Right lobe of liver (tissue), 6 donors: ENCODE measurements at regions not wholly inside any gene's neighbourhood (a gene's known extent, or its start where the extent isn't known, plus 50 kb on each side); places are given as distances from the start of the nearest gene placed in this dataset.

Experiments used
- ATAC-seq, 4 donors: fragments of 200-7000 bp; cut with Tn5 transposase; one replicate each; pipeline ENCODE4 v1.9.1; 2020; ENCODE audit warnings: mild to moderate bottlenecking in 4 of 4, moderate library complexity in 4 of 4
- DNase-seq, 3 donors: peaks; one replicate each; pipeline ENCODE4 v3.0.0-alpha.2; 2020
- H3K27ac ChIP-seq, 3 donors: fragments of 200-600 bp; one replicate each; pipeline ENCODE4 v1.8.0; 2022
- H3K27me3 ChIP-seq, 2 donors: fragments of 200-600 bp; one replicate each; pipeline ENCODE4 v1.8.0; 2022
- H3K36me3 ChIP-seq, 4 donors: fragments of 200-600 bp; sonication (generic) in 1 of 4; one replicate each; pipeline versions ENCODE4 v1.5.1 to v1.8.0; 2017 to 2022; ENCODE audit warnings: control low read depth in 1 of 4
- H3K4me1 ChIP-seq, 4 donors: fragments of 200-600 bp; sonication (generic) in 1 of 4; one replicate each; pipeline versions ENCODE4 v1.5.1 to v1.8.0; 2017 to 2022; ENCODE audit warnings: control low read depth in 1 of 4
- H3K4me3 ChIP-seq, 3 donors: fragments of 200-600 bp; one replicate each; pipeline ENCODE4 v1.8.0; 2022
- H3K9me3 ChIP-seq, 4 donors: fragments of 200-600 bp; sonication (generic) in 1 of 4; one replicate each; pipeline versions ENCODE4 v1.5.1 to v1.8.0; 2017 to 2022; ENCODE audit warnings: control low read depth in 1 of 4
- POLR2A ChIP-seq: fragments of 450-650 bp; IDR thresholded peaks from one replicate; pipeline ENCODE4 v1.6.1; 2017; ENCODE audit warnings: antibody characterized with exemption, mild to moderate bottlenecking
- WGBS: methylation state at CpG from one replicate; pipeline ENCODE4 v1.1.6; 2018; ENCODE audit warnings: low coverage, low lambda C conversion rate; ENCODE audit not compliant: insufficient coverage; ENCODE audit errors: missing lambda C conversion rate; 5-methylcytosine and 5-hydroxymethylcytosine counted together
- intact Hi-C, 2 donors: fragments of 100-400 bp; cut with DNase I; formaldehyde crosslinking; loops; one replicate each; pipeline versions ENCODE4 v1.11.2 to v1.14.1; 2022
- TF ChIP-seq, protein P1 (sequence below), 4 donors: fragments of 200-600 bp in 3 of 4; fragments of 450-650 bp in 1 of 4; IDR thresholded peaks; one replicate each; pipeline versions ENCODE4 v1.5.1 to v1.8.0; 2016 to 2022; ENCODE audit warnings: antibody characterized with exemption in 4 of 4, mild to moderate bottlenecking in 2 of 4
- donor health status: DM: no; HTN: yes; CAD: no.
- donor health status: DM: no; HTN: no; CAD: no.
- donor health status: DM: no; HTN: no; CAD: no.
- donor health status: DM: no; HTN: yes; CAD: no.
- donor health status: DM: no; HTN: yes; CAD: no.

DNA sequence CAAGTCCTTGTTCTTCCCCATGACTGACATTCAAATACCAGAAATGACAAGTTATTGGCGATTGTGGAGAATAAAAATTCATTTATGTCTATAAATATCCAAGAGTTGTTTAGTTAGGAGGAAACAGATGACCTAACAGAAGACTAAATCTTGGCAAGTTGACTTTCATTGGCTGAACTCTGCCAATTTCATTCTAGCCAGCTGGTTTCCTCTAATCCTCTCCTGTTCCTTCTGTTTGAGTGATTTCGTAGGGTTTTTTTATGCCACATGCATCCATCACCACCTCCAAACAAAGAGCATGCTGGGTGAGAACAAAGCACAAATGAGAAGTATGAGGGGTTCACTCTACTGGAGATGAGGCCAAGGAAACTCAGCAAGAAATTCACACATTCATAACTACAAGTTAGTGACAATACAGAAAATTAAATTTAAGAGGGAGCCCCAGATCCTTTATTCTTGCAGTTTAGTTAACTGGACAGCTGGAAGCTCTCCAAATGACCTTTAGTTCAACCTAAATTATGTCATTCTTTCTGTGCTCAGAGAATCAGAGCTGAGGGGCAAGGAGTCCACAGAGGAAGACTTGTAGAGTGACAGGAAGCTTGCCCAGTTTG is 932.0 kb downstream of the TLE4 start:
- Histone ChIP-seq H3K27ac (no peak overlapping the region), H3K27me3 (no peaks in the 10 kb centered on the region), H3K4me1 (no peaks in the 10 kb centered on the region), H3K4me3 (no peak overlapping the region), H3K36me3 (no peaks in the 10 kb centered on the region), H3K9me3 (no peaks in the 10 kb centered on the region)
- no peak for ATAC-seq
- TF ChIP-seq, protein P1, sequence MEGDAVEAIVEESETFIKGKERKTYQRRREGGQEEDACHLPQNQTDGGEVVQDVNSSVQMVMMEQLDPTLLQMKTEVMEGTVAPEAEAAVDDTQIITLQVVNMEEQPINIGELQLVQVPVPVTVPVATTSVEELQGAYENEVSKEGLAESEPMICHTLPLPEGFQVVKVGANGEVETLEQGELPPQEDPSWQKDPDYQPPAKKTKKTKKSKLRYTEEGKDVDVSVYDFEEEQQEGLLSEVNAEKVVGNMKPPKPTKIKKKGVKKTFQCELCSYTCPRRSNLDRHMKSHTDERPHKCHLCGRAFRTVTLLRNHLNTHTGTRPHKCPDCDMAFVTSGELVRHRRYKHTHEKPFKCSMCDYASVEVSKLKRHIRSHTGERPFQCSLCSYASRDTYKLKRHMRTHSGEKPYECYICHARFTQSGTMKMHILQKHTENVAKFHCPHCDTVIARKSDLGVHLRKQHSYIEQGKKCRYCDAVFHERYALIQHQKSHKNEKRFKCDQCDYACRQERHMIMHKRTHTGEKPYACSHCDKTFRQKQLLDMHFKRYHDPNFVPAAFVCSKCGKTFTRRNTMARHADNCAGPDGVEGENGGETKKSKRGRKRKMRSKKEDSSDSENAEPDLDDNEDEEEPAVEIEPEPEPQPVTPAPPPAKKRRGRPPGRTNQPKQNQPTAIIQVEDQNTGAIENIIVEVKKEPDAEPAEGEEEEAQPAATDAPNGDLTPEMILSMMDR (IDR thresholded peaks at IDR 0.05) = no peak
- TF ChIP-seq POLR2A = no peak
- DNase-seq = no peak
- intact Hi-C loops = no loop called here
- WGBS = 32% methylated on average over 2 of the region's 2 CpGs

DNA sequence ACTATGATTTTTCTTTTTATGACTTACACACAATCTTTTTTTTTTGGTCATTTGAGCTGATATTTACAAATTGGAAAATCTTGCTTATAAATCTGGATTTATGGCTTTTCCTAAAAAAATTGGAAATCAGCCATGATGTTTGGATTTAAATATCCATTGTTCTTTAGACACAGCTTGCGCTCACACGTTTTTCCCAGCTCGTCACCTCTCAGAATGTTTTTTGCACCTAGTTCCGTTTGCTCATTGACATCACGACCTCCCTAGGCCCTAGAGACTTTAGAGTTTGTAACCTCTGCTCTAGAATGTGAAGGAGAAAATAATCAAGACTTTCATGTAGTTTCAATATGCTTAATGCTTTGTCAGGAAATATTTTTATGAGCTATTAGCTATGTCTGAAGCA is 930.5 kb downstream of the TLE4 start:
- Histone ChIP-seq H3K4me1 (no peaks in the 10 kb centered on the region), H3K9me3 (no peaks in the 10 kb centered on the region), H3K4me3 (no peak overlapping the region), H3K27ac (no peak overlapping the region), H3K27me3 (no peaks in the 10 kb centered on the region), H3K36me3 (no peaks in the 10 kb centered on the region)
- WGBS = 60% methylated on average over 4 of the region's 5 CpGs
- TF ChIP-seq POLR2A = no peak
- TF ChIP-seq, protein P1 (IDR thresholded peaks at IDR 0.05) = no peak
- ATAC-seq (no peak), DNase-seq (no peak)
- intact Hi-C loops = no loop called here

DNA sequence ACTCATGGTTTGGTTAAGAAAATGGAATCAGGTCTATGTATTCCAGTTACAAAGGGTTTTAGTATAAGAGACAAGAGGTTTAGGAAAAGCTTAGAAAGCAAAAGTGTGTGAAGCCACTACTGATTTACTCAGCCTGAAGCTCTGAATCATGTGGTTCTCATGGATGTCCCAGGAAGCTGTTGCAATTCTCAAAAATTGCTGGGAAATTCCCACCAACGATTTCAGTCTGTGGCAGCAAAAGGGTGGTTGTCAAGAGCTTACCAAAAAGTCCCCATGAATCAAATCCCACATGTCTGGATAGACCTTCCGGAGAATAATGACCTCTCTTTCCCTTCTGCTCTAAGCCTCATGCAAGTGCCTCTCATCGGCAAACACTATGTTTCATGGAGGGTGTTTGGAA is 929.9 kb downstream of the TLE4 start:
- Histone ChIP-seq H3K4me3 (no peak overlapping the region), H3K27me3 (no peaks in the 10 kb centered on the region), H3K27ac (no peak overlapping the region), H3K4me1 (no peaks in the 10 kb centered on the region), H3K9me3 (no peaks in the 10 kb centered on the region), H3K36me3 (no peaks in the 10 kb centered on the region)
- no peak for DNase-seq
- intact Hi-C loops = no loop called here
- 52% methylated on average over 3 of the region's 3 CpGs for WGBS
- TF ChIP-seq, protein P1 (IDR thresholded peaks at IDR 0.05) = no peak
- TF ChIP-seq POLR2A = no peak
- no peak for ATAC-seq

DNA sequence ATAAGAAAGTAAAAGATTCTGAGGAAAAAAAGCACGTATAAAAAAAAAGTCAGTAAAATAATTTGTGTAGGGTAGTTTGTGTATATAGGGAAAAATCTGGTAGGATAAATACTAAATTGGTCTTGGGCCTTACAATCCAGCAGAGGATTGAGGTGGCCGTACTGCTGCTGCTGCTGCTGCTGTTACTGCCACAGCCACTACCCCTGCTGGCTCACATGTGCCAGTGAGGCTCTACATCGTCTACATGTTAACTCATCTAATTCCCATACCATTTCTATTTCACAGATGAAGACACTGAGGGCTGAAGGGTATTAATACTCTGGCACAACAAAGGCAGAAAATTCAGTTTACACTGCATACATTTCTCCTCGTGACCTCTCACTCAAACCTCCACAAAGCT is 928.5 kb downstream of the TLE4 start:
- TF ChIP-seq, protein P1 (IDR thresholded peaks at IDR 0.05) = no peak
- TF ChIP-seq POLR2A = no peak
- ATAC-seq = no peak
- Histone ChIP-seq H3K27me3 (no peaks in the 10 kb centered on the region), H3K4me1 (no peaks in the 10 kb centered on the region), H3K4me3 (no peak overlapping the region), H3K36me3 (no peaks in the 10 kb centered on the region), H3K27ac (no peak overlapping the region), H3K9me3 (no peaks in the 10 kb centered on the region)
- 70% methylated on average over 4 of the region's 4 CpGs for WGBS
- no peak for DNase-seq
- intact Hi-C loops = no loop called here
